RWPE2 (cell line): ENCODE measurements at regions not wholly inside any gene's neighbourhood (a gene's known extent, or its start where the extent isn't known, plus 50 kb on each side); places are given as distances from the start of the nearest gene placed in this dataset.

ENCODE experiments used
- ATAC-seq: fragments of 200-7000 bp; cut with Tn5 transposase; 3 replicates; pipeline ENCODE4 v1.9.1; 2021; ENCODE audit warnings: low read depth
- DNase-seq: peaks from one replicate; pipeline ENCODE4 v3.0.0-alpha.2; 2020; ENCODE audit warnings: low spot score
- H3K27ac ChIP-seq: fragments of 450-650 bp; 2 replicates; pipeline ENCODE4 v1.5.1; 2017; ENCODE audit warnings: mild to moderate bottlenecking; ENCODE audit not compliant: poor library complexity, severe bottlenecking
- H3K27me3 ChIP-seq: fragments of 250-450 bp; sonication (Bioruptor Pico); 2 replicates; pipeline ENCODE4 v1.5.1; 2021; ENCODE audit warnings: mild to moderate bottlenecking, moderate library complexity; ENCODE audit not compliant: insufficient read depth, poor library complexity, severe bottlenecking
- H3K36me3 ChIP-seq: fragments of 250-450 bp; sonication (Bioruptor Pico); 2 replicates; pipeline ENCODE4 v1.5.1; 2020; ENCODE audit warnings: low read depth, mild to moderate bottlenecking, moderate library complexity
- H3K4me1 ChIP-seq: fragments of 250-450 bp; sonication (Bioruptor Pico); 2 replicates; pipeline ENCODE4 v1.5.1; 2021; ENCODE audit warnings: mild to moderate bottlenecking, moderate library complexity; ENCODE audit not compliant: insufficient read depth, poor library complexity, severe bottlenecking
- H3K4me3 ChIP-seq: fragments of 250-450 bp; sonication (Bioruptor Pico); 2 replicates; pipeline ENCODE4 v1.5.1; 2021; ENCODE audit warnings: mild to moderate bottlenecking, moderate library complexity; ENCODE audit not compliant: severe bottlenecking
- H3K9me3 ChIP-seq: fragments of 250-450 bp; sonication (Bioruptor Pico); 2 replicates; pipeline ENCODE4 v1.5.1; 2021; ENCODE audit warnings: mild to moderate bottlenecking, moderate library complexity; ENCODE audit not compliant: severe bottlenecking
- TF ChIP-seq, protein P1 (sequence below): fragments of 450-650 bp; IDR thresholded peaks from one replicate; pipeline ENCODE4 v1.5.1; 2017; ENCODE audit warnings: mild to moderate bottlenecking, moderate library complexity; ENCODE audit not compliant: poor library complexity, severe bottlenecking

DNA sequence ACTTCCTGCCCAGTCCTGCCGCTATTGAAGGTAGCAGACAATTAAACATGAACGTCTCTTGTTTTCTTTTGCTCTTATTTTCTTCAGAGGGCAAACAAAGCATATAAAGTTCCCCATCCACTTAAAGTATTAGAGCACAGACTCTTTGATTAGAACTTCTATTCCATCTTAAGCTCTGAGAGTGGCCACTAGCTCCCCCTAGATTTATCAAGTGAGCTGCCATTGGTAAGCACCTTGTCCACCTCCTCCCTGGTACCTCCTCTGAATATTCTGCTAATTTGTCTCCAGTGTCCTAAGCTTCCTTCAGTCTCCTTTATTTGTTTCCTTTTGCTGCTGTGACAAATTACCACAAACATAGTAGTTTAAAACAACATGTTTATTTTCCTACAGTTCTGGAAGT is 264.3 kb upstream of the KCNN2 start:
- TF ChIP-seq, protein P1, sequence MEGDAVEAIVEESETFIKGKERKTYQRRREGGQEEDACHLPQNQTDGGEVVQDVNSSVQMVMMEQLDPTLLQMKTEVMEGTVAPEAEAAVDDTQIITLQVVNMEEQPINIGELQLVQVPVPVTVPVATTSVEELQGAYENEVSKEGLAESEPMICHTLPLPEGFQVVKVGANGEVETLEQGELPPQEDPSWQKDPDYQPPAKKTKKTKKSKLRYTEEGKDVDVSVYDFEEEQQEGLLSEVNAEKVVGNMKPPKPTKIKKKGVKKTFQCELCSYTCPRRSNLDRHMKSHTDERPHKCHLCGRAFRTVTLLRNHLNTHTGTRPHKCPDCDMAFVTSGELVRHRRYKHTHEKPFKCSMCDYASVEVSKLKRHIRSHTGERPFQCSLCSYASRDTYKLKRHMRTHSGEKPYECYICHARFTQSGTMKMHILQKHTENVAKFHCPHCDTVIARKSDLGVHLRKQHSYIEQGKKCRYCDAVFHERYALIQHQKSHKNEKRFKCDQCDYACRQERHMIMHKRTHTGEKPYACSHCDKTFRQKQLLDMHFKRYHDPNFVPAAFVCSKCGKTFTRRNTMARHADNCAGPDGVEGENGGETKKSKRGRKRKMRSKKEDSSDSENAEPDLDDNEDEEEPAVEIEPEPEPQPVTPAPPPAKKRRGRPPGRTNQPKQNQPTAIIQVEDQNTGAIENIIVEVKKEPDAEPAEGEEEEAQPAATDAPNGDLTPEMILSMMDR = no peak
- DNase-seq = no peak
- no peak overlapping the region for H3K27ac ChIP-seq
- H3K4me3 ChIP-seq = no peak overlapping the region
- ATAC-seq = no peak
- H3K36me3 ChIP-seq = no peaks in the 10 kb centered on the region
- H3K4me1 ChIP-seq = no peaks in the 10 kb centered on the region
- no peaks in the 10 kb centered on the region for H3K27me3 ChIP-seq
- H3K9me3 ChIP-seq = peaks cover 2% of the 10 kb centered on the region

DNA sequence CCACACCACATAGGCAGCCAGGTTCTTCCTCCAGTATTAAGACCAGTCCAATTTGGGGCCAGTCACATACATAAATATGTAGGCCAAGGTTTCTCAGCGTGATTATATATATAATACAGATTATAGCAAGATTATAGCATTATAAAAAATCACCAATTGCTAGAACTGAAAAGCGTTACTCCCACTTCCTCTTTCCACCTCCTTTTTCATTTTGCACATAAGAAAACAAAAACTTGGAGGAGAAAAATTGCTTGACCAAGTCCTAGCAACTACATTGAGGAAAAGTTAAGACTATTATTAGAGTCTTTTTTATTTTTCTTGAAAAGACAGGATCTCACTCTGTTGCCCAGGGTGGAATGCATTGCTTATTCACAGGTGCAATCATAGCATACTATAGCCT is 262.7 kb upstream of the KCNN2 start:
- Histone ChIP-seq H3K4me3 (no peak overlapping the region), H3K4me1 (no peaks in the 10 kb centered on the region), H3K27ac (no peak overlapping the region), H3K9me3 (no peaks in the 10 kb centered on the region), H3K27me3 (peaks cover 2% of the 10 kb centered on the region), H3K36me3 (no peaks in the 10 kb centered on the region)
- DNase-seq = no peak
- TF ChIP-seq, protein P1 = no peak
- ATAC-seq = no peak

DNA sequence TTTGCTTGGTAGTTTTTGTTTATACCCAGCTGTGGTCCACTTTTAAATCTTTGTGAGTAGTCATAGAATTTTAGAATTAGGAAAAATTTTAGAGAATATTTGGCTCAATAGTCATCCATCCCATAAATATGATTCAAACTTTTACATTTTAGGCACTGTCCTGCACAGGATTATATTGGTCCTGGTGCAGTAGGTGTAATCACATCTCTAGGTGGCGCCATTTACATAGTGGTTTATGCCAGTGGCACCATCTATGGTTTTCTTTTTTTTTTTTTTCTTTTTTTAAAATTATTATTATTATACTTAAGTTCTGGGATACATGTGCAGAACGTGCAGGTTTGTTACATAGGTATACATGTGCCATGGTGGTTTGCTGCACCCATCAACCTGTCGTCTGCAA is 260.7 kb upstream of the KCNN2 start:
- peaks cover 6% of the 10 kb centered on the region for H3K27me3 ChIP-seq
- no peak for DNase-seq
- peak; percentile 60; the same call in 1 of the 3 replicates for ATAC-seq

DNA sequence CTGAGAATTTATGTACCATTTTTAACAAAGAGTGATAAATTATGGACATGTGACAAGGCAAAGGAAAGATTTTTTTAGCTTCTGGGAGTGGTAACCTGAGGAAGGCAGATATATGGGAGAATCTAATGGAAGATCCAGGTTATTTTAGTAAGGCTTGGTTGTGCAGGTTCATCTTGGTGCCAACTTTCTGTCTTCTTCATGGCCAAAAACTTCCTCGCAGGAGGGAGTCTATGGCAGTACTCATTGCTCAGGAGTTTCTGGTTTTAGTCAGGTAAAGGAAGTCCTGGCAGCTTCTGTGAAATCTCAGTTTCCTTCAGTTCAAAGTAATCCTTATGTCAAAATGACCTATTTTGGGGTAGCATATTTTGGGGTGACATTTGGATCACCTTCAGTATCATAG is 248.3 kb upstream of the KCNN2 start:
- no peaks in the 10 kb centered on the region for H3K36me3 ChIP-seq
- H3K27ac ChIP-seq = no peak overlapping the region
- ATAC-seq (no peak), DNase-seq (no peak)
- H3K27me3 ChIP-seq = peaks cover 3% of the 10 kb centered on the region
- TF ChIP-seq, protein P1 = no peak
- no peaks in the 10 kb centered on the region for H3K4me1 ChIP-seq
- no peaks in the 10 kb centered on the region for H3K9me3 ChIP-seq
- no peak overlapping the region for H3K4me3 ChIP-seq

More for the DNA sequence above, 260.7 kb upstream of the KCNN2 start:
- Histone ChIP-seq H3K9me3 (no peaks in the 10 kb centered on the region), H3K4me3 (no peak overlapping the region), H3K36me3 (no peaks in the 10 kb centered on the region), H3K27ac (no peak overlapping the region), H3K4me1 (no peaks in the 10 kb centered on the region)
- TF ChIP-seq, protein P1 = peak; percentile 80

DNA sequence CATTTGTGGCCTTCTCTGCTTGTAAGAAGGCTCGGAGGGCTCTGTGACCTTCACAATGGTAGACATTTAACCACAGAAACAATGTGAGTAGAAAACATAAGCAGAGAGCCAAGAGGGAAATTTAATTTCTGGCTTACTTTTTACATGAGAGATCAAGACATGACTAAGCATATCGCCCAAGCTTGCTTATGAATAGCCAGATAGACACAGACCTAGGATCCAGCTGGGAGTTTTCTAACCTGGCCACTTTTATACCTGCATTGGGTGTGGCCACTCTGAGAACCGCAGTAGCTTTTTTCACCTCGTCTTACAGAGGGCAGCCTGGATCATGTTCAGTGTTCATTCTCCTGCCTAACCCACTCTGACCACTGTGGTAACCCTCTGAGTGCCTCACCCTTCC is 244.9 kb upstream of the KCNN2 start:
- no peak overlapping the region for H3K27ac ChIP-seq
- TF ChIP-seq, protein P1 = no peak
- H3K4me1 ChIP-seq = no peaks in the 10 kb centered on the region
- no peak for DNase-seq
- no peak overlapping the region for H3K4me3 ChIP-seq
- peaks cover 3% of the 10 kb centered on the region for H3K27me3 ChIP-seq
- H3K36me3 ChIP-seq = no peaks in the 10 kb centered on the region
- peak; percentile 28; the same call in 1 of the 3 replicates for ATAC-seq
- H3K9me3 ChIP-seq = no peaks in the 10 kb centered on the region
